ENCODE measurements at regions not wholly inside any gene's neighbourhood (a gene's known extent, or its start where the extent isn't known, plus 50 kb on each side); places are given as distances from the start of the nearest gene placed in this dataset.

- no peaks in the 10 kb centered on the region for H3K9me3 Mint-ChIP-seq
- no peak overlapping the region for H3K4me3 Mint-ChIP-seq
- no peaks in the 10 kb centered on the region for H3K36me3 Mint-ChIP-seq (ENCODE audit: low read depth)
- H3K27me3 Mint-ChIP-seq = peaks cover 11% of the 10 kb centered on the region
- H3K27ac Mint-ChIP-seq = no peak overlapping the region
- intact Hi-C loops (cut with micrococcal nuclease) = no loop called here
- peaks cover 10% of the 10 kb centered on the region for H3K4me1 Mint-ChIP-seq (ENCODE audit: low read depth)
Measured at GRCh38 chr2:7407001-7407400, 489.8 kb downstream of the RNF144A start.

- no peak overlapping the region for H3K27ac Mint-ChIP-seq
- peaks cover 5% of the 10 kb centered on the region for H3K4me1 Mint-ChIP-seq (ENCODE audit: low read depth)
Measured at GRCh38 chr2:7407906-7408680, 490.9 kb downstream of the RNF144A start.

GRCh38 chr2:7411691-7412090 lies 494.5 kb downstream of the RNF144A start:
- Mint-ChIP-seq H3K27me3 (peaks cover 1% of the 10 kb centered on the region), H3K9me3 (no peaks in the 10 kb centered on the region), H3K27ac (no peak overlapping the region), H3K4me3 (no peak overlapping the region), H3K4me1 (ENCODE audit: low read depth) (peaks cover 8% of the 10 kb centered on the region), H3K36me3 (ENCODE audit: low read depth) (no peaks in the 10 kb centered on the region)
- intact Hi-C loops (cut with micrococcal nuclease) = no loop called here

More at GRCh38 chr2:7407906-7408680, 490.9 kb downstream of the RNF144A start:
- peaks cover 7% of the 10 kb centered on the region for H3K27me3 Mint-ChIP-seq
- H3K4me3 Mint-ChIP-seq = no peak overlapping the region
- no peaks in the 10 kb centered on the region for H3K36me3 Mint-ChIP-seq (ENCODE audit: low read depth)
- intact Hi-C loops (cut with micrococcal nuclease) = no loop called here
- no peaks in the 10 kb centered on the region for H3K9me3 Mint-ChIP-seq

- Mint-ChIP-seq H3K4me1 (ENCODE audit: low read depth) (peaks cover 32% of the 10 kb centered on the region), H3K27ac (no peak overlapping the region), H3K27me3 (no peaks in the 10 kb centered on the region), H3K9me3 (no peaks in the 10 kb centered on the region), H3K36me3 (ENCODE audit: low read depth) (no peaks in the 10 kb centered on the region), H3K4me3 (no peak overlapping the region)
- intact Hi-C loops (cut with micrococcal nuclease) = no loop called here
Measured at GRCh38 chr2:7417845-7418742, 500.9 kb downstream of the RNF144A start.

- H3K4me1 Mint-ChIP-seq (ENCODE audit: low read depth) = peaks cover 32% of the 10 kb centered on the region
- no peaks in the 10 kb centered on the region for H3K36me3 Mint-ChIP-seq (ENCODE audit: low read depth)
- intact Hi-C loops (cut with micrococcal nuclease) = no loop called here
- H3K4me3 Mint-ChIP-seq = no peak overlapping the region
- H3K27me3 Mint-ChIP-seq = no peaks in the 10 kb centered on the region
- no peaks in the 10 kb centered on the region for H3K9me3 Mint-ChIP-seq
- H3K27ac Mint-ChIP-seq = no peak overlapping the region
Measured at GRCh38 chr2:7419186-7419585, 502.0 kb downstream of the RNF144A start.

GRCh38 chr2:7419814-7420311 lies 502.7 kb downstream of the RNF144A start:
- intact Hi-C loops (cut with micrococcal nuclease) = no loop called here
- Mint-ChIP-seq H3K4me3 (no peak overlapping the region), H3K27ac (no peak overlapping the region), H3K9me3 (no peaks in the 10 kb centered on the region), H3K4me1 (ENCODE audit: low read depth) (peaks cover 32% of the 10 kb centered on the region), H3K36me3 (ENCODE audit: low read depth) (no peaks in the 10 kb centered on the region), H3K27me3 (no peaks in the 10 kb centered on the region)

GRCh38 chr2:7420530-7420929 lies 503.3 kb downstream of the RNF144A start:
- H3K9me3 Mint-ChIP-seq = no peaks in the 10 kb centered on the region
- no peaks in the 10 kb centered on the region for H3K36me3 Mint-ChIP-seq (ENCODE audit: low read depth)
- no peak overlapping the region for H3K4me3 Mint-ChIP-seq
- H3K4me1 Mint-ChIP-seq (ENCODE audit: low read depth) = peaks cover 32% of the 10 kb centered on the region
- no peak overlapping the region for H3K27ac Mint-ChIP-seq
- intact Hi-C loops (cut with micrococcal nuclease) = no loop called here
- H3K27me3 Mint-ChIP-seq = peaks cover 2% of the 10 kb centered on the region

GRCh38 chr2:7424481-7424880 lies 507.3 kb downstream of the RNF144A start:
- Mint-ChIP-seq H3K4me1 (ENCODE audit: low read depth) (peaks cover 32% of the 10 kb centered on the region), H3K36me3 (ENCODE audit: low read depth) (no peaks in the 10 kb centered on the region), H3K4me3 (no peak overlapping the region), H3K27ac (no peak overlapping the region), H3K27me3 (peaks cover 4% of the 10 kb centered on the region), H3K9me3 (no peaks in the 10 kb centered on the region)
- intact Hi-C loops (cut with micrococcal nuclease) = no loop called here

- Mint-ChIP-seq H3K27ac (no peak overlapping the region), H3K4me1 (ENCODE audit: low read depth) (peaks cover 44% of the 10 kb centered on the region)
Measured at GRCh38 chr2:7427293-7428060, 510.3 kb downstream of the RNF144A start.

GRCh38 chr2:7428454-7429204 lies 511.4 kb downstream of the RNF144A start:
- H3K27me3 Mint-ChIP-seq = peaks cover 7% of the 10 kb centered on the region
- peaks cover 46% of the 10 kb centered on the region for H3K4me1 Mint-ChIP-seq (ENCODE audit: low read depth)
- no peaks in the 10 kb centered on the region for H3K36me3 Mint-ChIP-seq (ENCODE audit: low read depth)
- H3K27ac Mint-ChIP-seq = no peak overlapping the region
- intact Hi-C loops (cut with micrococcal nuclease) = no loop called here
- H3K9me3 Mint-ChIP-seq = no peaks in the 10 kb centered on the region
- H3K4me3 Mint-ChIP-seq = no peak overlapping the region

More at GRCh38 chr2:7427293-7428060, 510.3 kb downstream of the RNF144A start:
- H3K27me3 Mint-ChIP-seq = peaks cover 7% of the 10 kb centered on the region
- no peaks in the 10 kb centered on the region for H3K36me3 Mint-ChIP-seq (ENCODE audit: low read depth)
- intact Hi-C loops (cut with micrococcal nuclease) = loop anchor here (1.0 to 2.0 kb wide), 2 partner anchors 245 to 1259 kb away; no protein-coding TSS in a partner anchor
- no peaks in the 10 kb centered on the region for H3K9me3 Mint-ChIP-seq
- no peak overlapping the region for H3K4me3 Mint-ChIP-seq

GRCh38 chr2:7429733-7430132 lies 512.5 kb downstream of the RNF144A start:
- Mint-ChIP-seq H3K9me3 (no peaks in the 10 kb centered on the region), H3K4me1 (ENCODE audit: low read depth) (peaks cover 46% of the 10 kb centered on the region), H3K4me3 (no peak overlapping the region), H3K27me3 (peaks cover 7% of the 10 kb centered on the region), H3K36me3 (ENCODE audit: low read depth) (no peaks in the 10 kb centered on the region), H3K27ac (no peak overlapping the region)
- intact Hi-C loops (cut with micrococcal nuclease) = no loop called here

- Mint-ChIP-seq H3K4me1 (ENCODE audit: low read depth) (peaks cover 46% of the 10 kb centered on the region), H3K27ac (peak overlapping the region; percentile 61)
- intact Hi-C loops (cut with micrococcal nuclease) = no loop called here
Measured at GRCh38 chr2:7430421-7430868, 513.2 kb downstream of the RNF144A start.

More at GRCh38 chr2:7430421-7430868, 513.2 kb downstream of the RNF144A start:
- H3K9me3 Mint-ChIP-seq = no peaks in the 10 kb centered on the region
- H3K27me3 Mint-ChIP-seq = peaks cover 5% of the 10 kb centered on the region
- peak overlapping the region; percentile 72 for H3K4me3 Mint-ChIP-seq
- no peaks in the 10 kb centered on the region for H3K36me3 Mint-ChIP-seq (ENCODE audit: low read depth)

Measured in dendritic cell treated with granulocyte-macrophage colony-stimulating factor and Interleukin-4, amounts not matched to agents 40 ng/mL and 50 ng/mL, for 4 days (primary cell).